Epithelial cell of proximal tubule (primary cell): ENCODE measurements at regions not wholly inside any gene's neighbourhood (a gene's known extent, or its start where the extent isn't known, plus 50 kb on each side); places are given as distances from the start of the nearest gene placed in this dataset.

Experiments
- DNase-seq: peaks from one replicate; pipeline ENCODE4 v3.0.0-alpha.2; 2011; ENCODE audit warnings: low read depth
- H3K4me3 ChIP-seq: 2 replicates; pipeline ENCODE4 v1.5.1; 2011; ENCODE audit warnings: low read depth, mild to moderate bottlenecking, low read length
- CTCF ChIP-seq: conservative IDR thresholded peaks from 2 replicates; pipeline ENCODE4 v1.5.1; 2012; ENCODE audit warnings: low read depth, mild to moderate bottlenecking, low read length

GRCh38 chr20:58004146-58004545 is 224.3 kb downstream of the ANKRD60 start:
- no peak overlapping the region for H3K4me3 ChIP-seq
- DNase-seq = no peak
- TF ChIP-seq CTCF = no peak

- TF ChIP-seq CTCF = no peak
- no peak overlapping the region for H3K4me3 ChIP-seq
- no peak for DNase-seq
Measured at GRCh38 chr20:58003525-58003924, 224.9 kb downstream of the ANKRD60 start.

GRCh38 chr20:58002901-58003300 is 225.6 kb downstream of the ANKRD60 start:
- no peak overlapping the region for H3K4me3 ChIP-seq
- no peak for TF ChIP-seq CTCF
- no peak for DNase-seq

GRCh38 chr20:58001946-58002345 is 226.5 kb downstream of the ANKRD60 start:
- TF ChIP-seq CTCF = no peak
- no peak for DNase-seq

GRCh38 chr20:58001381-58001780 is 227.1 kb downstream of the ANKRD60 start:
- H3K4me3 ChIP-seq = no peak overlapping the region
- no peak for DNase-seq
- TF ChIP-seq CTCF = no peak

More at GRCh38 chr20:58001946-58002345, 226.5 kb downstream of the ANKRD60 start:
- H3K4me3 ChIP-seq = no peak overlapping the region

- no peak overlapping the region for H3K4me3 ChIP-seq
- DNase-seq = no peak
- no peak for TF ChIP-seq CTCF
Measured at GRCh38 chr20:58000861-58001260, 227.6 kb downstream of the ANKRD60 start.

- H3K4me3 ChIP-seq = no peak overlapping the region
- DNase-seq = no peak
- no peak for TF ChIP-seq CTCF
Measured at GRCh38 chr20:57999465-58000111, 228.9 kb downstream of the ANKRD60 start.
